ENCODE measurements at regions not wholly inside any gene's neighbourhood (a gene's known extent, or its start where the extent isn't known, plus 50 kb on each side); places are given as distances from the start of the nearest gene placed in this dataset.

- no peak for DNase-seq (ENCODE audit: low spot score in 2 of 2)
- no peaks in the 10 kb centered on the region for H3K9me3 ChIP-seq
- no peak for TF ChIP-seq EP300 (IDR thresholded peaks at IDR 0.05)
- no peak for TF ChIP-seq POLR2A (IDR thresholded peaks at IDR 0.05)
- no peak for TF ChIP-seq POLR2AphosphoS5 (IDR thresholded peaks at IDR 0.05)
- no peak for TF ChIP-seq CTCF (IDR thresholded peaks at IDR 0.05)
- no peaks in the 10 kb centered on the region for H3K36me3 ChIP-seq
- no peak overlapping the region for H3K27ac ChIP-seq
- no peaks in the 10 kb centered on the region for H3K4me1 ChIP-seq
- H3K4me3 ChIP-seq: no peak overlapping the region
- peaks cover 12% of the 10 kb centered on the region for H3K27me3 ChIP-seq
- 34% methylated on average over 3 of the region's 3 CpGs for WGBS
Observed at GRCh38 chr7:131844369-131844768, 287.9 kb upstream of the PODXL start.

GRCh38 chr7:131843898-131844331, 287.5 kb upstream of the PODXL start:
- Histone ChIP-seq H3K4me3 (no peak overlapping the region), H3K27ac (no peak overlapping the region), H3K36me3 (no peaks in the 10 kb centered on the region), H3K27me3 (peaks cover 10% of the 10 kb centered on the region), H3K9me3 (no peaks in the 10 kb centered on the region), H3K4me1 (no peaks in the 10 kb centered on the region)
- WGBS: 19% methylated on average over 10 of the region's 10 CpGs
- no peak for DNase-seq (ENCODE audit: low spot score in 2 of 2)
- no peak for TF ChIP-seq POLR2AphosphoS5 (IDR thresholded peaks at IDR 0.05)
- no peak for TF ChIP-seq POLR2A (IDR thresholded peaks at IDR 0.05)
- TF ChIP-seq CTCF (IDR thresholded peaks at IDR 0.05): no peak
- no peak for TF ChIP-seq EP300 (IDR thresholded peaks at IDR 0.05)

DNA sequence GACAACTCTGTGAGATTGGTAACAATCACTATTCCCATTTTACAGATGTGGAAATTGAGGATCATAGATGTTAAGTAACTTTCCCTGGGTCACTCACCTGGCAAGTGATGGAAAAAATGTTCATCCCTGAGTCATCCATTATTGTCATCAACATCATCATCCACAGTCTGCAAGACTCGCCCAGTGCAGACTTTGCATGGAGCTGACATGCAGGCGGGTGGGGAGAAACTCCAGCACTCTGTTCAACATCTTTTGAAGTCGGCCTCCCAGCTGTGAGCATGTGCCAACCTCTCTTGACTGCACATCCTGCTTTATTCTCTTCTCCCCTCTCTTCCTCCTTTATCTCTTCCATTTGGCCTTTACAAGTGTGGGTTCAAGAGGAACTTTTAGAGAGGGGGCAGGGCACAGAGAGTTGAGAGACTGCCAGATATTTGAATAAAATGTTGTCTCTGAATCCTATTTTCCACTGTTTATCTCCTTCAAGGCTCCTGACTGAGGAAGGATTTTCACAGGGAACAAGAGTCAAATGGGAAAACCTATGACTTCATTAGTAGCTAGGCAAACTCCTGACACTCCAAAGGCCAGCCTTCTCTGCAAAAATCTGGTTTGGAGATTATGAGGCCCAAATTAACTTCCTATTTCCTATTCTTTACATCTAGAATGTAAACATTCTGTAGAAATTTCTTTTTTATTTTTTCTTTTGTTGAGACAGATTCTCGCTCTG, 283.7 kb upstream of the PODXL start:
- no peak for TF ChIP-seq POLR2AphosphoS5 (IDR thresholded peaks at IDR 0.05)
- TF ChIP-seq EP300 (IDR thresholded peaks at IDR 0.05): no peak
- no peak for TF ChIP-seq CTCF (IDR thresholded peaks at IDR 0.05)
- TF ChIP-seq POLR2A (IDR thresholded peaks at IDR 0.05): no peak
- WGBS: 65% methylated on average over 4 of the region's 4 CpGs
- Histone ChIP-seq H3K9me3 (no peaks in the 10 kb centered on the region), H3K27ac (no peak overlapping the region), H3K4me3 (no peak overlapping the region), H3K36me3 (no peaks in the 10 kb centered on the region), H3K4me1 (no peaks in the 10 kb centered on the region), H3K27me3 (peaks cover 15% of the 10 kb centered on the region)
- no peak for DNase-seq (ENCODE audit: low spot score in 2 of 2)

- peaks cover 41% of the 10 kb centered on the region for H3K27me3 ChIP-seq
- no peaks in the 10 kb centered on the region for H3K9me3 ChIP-seq
- H3K4me1 ChIP-seq: no peaks in the 10 kb centered on the region
- DNase-seq (ENCODE audit: low spot score in 2 of 2): no peak
- no peak overlapping the region for H3K27ac ChIP-seq
- no peak overlapping the region for H3K4me3 ChIP-seq
- TF ChIP-seq CTCF (IDR thresholded peaks at IDR 0.05) (no peak), EP300 (IDR thresholded peaks at IDR 0.05) (no peak), POLR2A (IDR thresholded peaks at IDR 0.05) (no peak), POLR2AphosphoS5 (IDR thresholded peaks at IDR 0.05) (no peak)
- H3K36me3 ChIP-seq: no peaks in the 10 kb centered on the region
- 50% methylated on average over 2 of the region's 2 CpGs for WGBS
Observed at GRCh38 chr7:131836733-131837132, 280.3 kb upstream of the PODXL start.

DNA sequence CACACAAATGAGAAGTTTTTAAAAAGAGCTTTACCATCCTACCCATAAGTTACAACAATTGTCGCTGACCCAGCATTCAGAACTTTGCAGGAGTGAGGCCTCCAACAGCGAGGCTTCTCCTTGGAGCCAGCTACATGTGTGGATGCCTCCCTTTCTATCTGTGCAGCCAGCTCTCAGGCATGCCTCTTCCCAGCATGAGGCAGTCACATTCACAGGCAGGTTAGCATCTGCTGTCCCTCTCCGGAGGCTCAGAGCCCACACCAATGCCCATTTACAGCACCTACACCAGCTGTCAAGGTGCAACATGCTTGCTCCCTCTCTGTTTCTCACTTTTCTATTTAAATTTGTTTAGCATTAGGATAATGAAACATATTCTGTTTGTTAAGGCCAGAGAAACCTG, 278.7 kb upstream of the PODXL start:
- no peak for DNase-seq (ENCODE audit: low spot score in 2 of 2)
- Histone ChIP-seq H3K9me3 (no peaks in the 10 kb centered on the region), H3K27me3 (peaks cover 57% of the 10 kb centered on the region), H3K27ac (no peak overlapping the region), H3K36me3 (no peaks in the 10 kb centered on the region), H3K4me1 (no peaks in the 10 kb centered on the region), H3K4me3 (no peak overlapping the region)
- TF ChIP-seq POLR2AphosphoS5 (IDR thresholded peaks at IDR 0.05) (no peak), POLR2A (IDR thresholded peaks at IDR 0.05) (no peak), CTCF (IDR thresholded peaks at IDR 0.05) (no peak), EP300 (IDR thresholded peaks at IDR 0.05) (no peak)
- WGBS: 76% methylated on average over 3 of the region's 3 CpGs
